K562 (cell line): ENCODE measurements at regions not wholly inside any gene's neighbourhood (a gene's known extent, or its start where the extent isn't known, plus 50 kb on each side); places are given as distances from the start of the nearest gene placed in this dataset.

ENCODE experiments used
- ATAC-seq: fragments of 200-7000 bp; cut with Tn5 transposase; 3 replicates; pipeline ENCODE4 v1.9.1; 2020; ENCODE audit warnings: moderate library complexity
- BruUV-seq: library from RNA; stranded (reverse); fragments of 400-500 nt; replicated peaks from 2 replicates; lab custom pipeline; 2021; lab: Mats Ljungman, UMichigan
- CTCF ChIA-PET: fragments of 300-600 bp; formaldehyde crosslinking; extraction: SDS; loops from one replicate; lab custom pipeline; 2021; ENCODE audit warnings: low intra/inter-chr PET ratio; lab: Yijun Ruan, JAX
- POLR2A ChIA-PET: fragments of 300-600, 350-650 bp; sonication (Branson Sonifier 250); formaldehyde crosslinking; extraction: SDS; loops from one replicate; lab custom pipeline; 2021; ENCODE audit warnings: antibody characterized with exemption, inconsistent platforms; lab: Yijun Ruan, JAX
- DNase-seq, 4 experiments: peaks; one replicate each; pipeline versions ENCODE4 v3.0.0 to v3.0.0-alpha.2; 2011 to 2018; ENCODE audit warnings: low spot score in 3 of 4, mixed read lengths in 3 of 4; ENCODE audit errors: extremely low read depth in 1 of 4
- FAIRE-seq: peaks from 2 replicates; lab custom pipeline; 2011; peaks lifted over from hg19 to GRCh38; lab: Jason Lieb, UNC
- H2AFZ ChIP-seq: 2 replicates; pipeline ENCODE4 v1.6.0; 2011; ENCODE audit warnings: low read depth, low read length, control low read depth, inconsistent platforms
- H3K27ac ChIP-seq: fragments of 200-600 bp; 3 replicates; pipeline ENCODE4 v1.8.0; 2011; ENCODE audit warnings: low read depth, mild to moderate bottlenecking, control low read depth, inconsistent platforms, low read length, moderate library complexity, mixed read lengths; ENCODE audit errors: extremely low read depth
- H3K27me3 ChIP-seq, 2 experiments: fragments of 300-600 bp in 1 of 2; 2 replicates in 1 of 2; 3 replicates in 1 of 2; pipeline versions ENCODE4 v1.6.0 to v1.8.0; 2011; ENCODE audit warnings: inconsistent platforms in 2 of 2, low read length in 2 of 2, mild to moderate bottlenecking in 1 of 2, mixed read lengths in 1 of 2, moderate library complexity in 1 of 2; ENCODE audit not compliant: control insufficient read depth in 2 of 2, insufficient read depth in 2 of 2
- H3K36me3 ChIP-seq: fragments of 300-600 bp; 3 replicates; pipeline ENCODE4 v1.8.0; 2011; ENCODE audit warnings: mild to moderate bottlenecking, low read length, inconsistent platforms; ENCODE audit not compliant: control insufficient read depth, insufficient read depth
- H3K4me1 ChIP-seq, 2 experiments: fragments of 200-600 bp in 1 of 2; replicated peaks in 1 of 2; 2 replicates in 1 of 2; 3 replicates in 1 of 2; pipeline versions ENCODE4 v1.5.1 to v1.8.0; 2011; ENCODE audit warnings: inconsistent platforms in 2 of 2, low read length in 2 of 2, mild to moderate bottlenecking in 1 of 2, mixed read lengths in 1 of 2, moderate library complexity in 1 of 2; ENCODE audit not compliant: control insufficient read depth in 2 of 2, insufficient read depth in 2 of 2
- H3K4me2 ChIP-seq: 2 replicates; pipeline ENCODE4 v1.6.1; 2011; ENCODE audit warnings: low read length, control low read depth, inconsistent platforms, mixed read lengths; ENCODE audit not compliant: insufficient read depth
- H3K4me3 ChIP-seq: fragments of 200-600 bp; sonication (generic), shearing (Covaris generic); 2 replicates; pipeline ENCODE4 v1.5.1; 2016; ENCODE audit warnings: control low read depth, inconsistent platforms
- H3K79me2 ChIP-seq: fragments of 200-600 bp; 3 replicates; pipeline ENCODE4 v1.8.0; 2011; ENCODE audit warnings: low read length, inconsistent platforms; ENCODE audit not compliant: control insufficient read depth, insufficient read depth
- H3K9ac ChIP-seq, 2 experiments: 2 replicates each; pipeline versions ENCODE4 v1.6.0 to v1.6.1; 2011; ENCODE audit warnings: low read depth in 2 of 2, low read length in 2 of 2, control low read depth in 1 of 2, inconsistent platforms in 1 of 2, mild to moderate bottlenecking in 1 of 2, mixed read lengths in 1 of 2; ENCODE audit not compliant: insufficient read depth in 1 of 2
- H3K9me1 ChIP-seq: one replicate; pipeline ENCODE4 v1.6.0; 2011; ENCODE audit warnings: inconsistent platforms, mild to moderate bottlenecking, low read length, moderate library complexity; ENCODE audit not compliant: control insufficient read depth, insufficient read depth
- H3K9me3 ChIP-seq: replicated peaks from 2 replicates; pipeline ENCODE4 v1.5.1; 2011; ENCODE audit warnings: low read depth, low read length, inconsistent platforms; ENCODE audit not compliant: control insufficient read depth, insufficient read depth
- H4K20me1 ChIP-seq: replicated peaks from 2 replicates; pipeline ENCODE4 v1.6.1; 2011; ENCODE audit warnings: low read length, inconsistent platforms, mixed read lengths; ENCODE audit not compliant: control insufficient read depth, insufficient read depth
- KDM2B ChIP-seq: fragments of 250-450 bp; sonication (Bioruptor Pico); IDR thresholded peaks from 2 replicates; pipeline ENCODE4 v1.8.0; 2021; ENCODE audit warnings: mild to moderate bottlenecking, moderate library complexity
- MCM7 ChIP-seq, 2 experiments: fragments of 450-650 bp; IDR thresholded peaks; 2 replicates each; pipeline ENCODE4 v1.6.1; 2016 to 2018
- WGBS: fragments of 100-300 bp; shearing (Covaris generic); methylation state at CpG from one replicate; pipeline ENCODE4 v1.1.6; 2016; ENCODE audit warnings: low coverage, mixed read lengths; ENCODE audit not compliant: insufficient coverage; ENCODE audit errors: missing lambda C conversion rate; 5-methylcytosine and 5-hydroxymethylcytosine counted together
- in situ Hi-C: fragments of 300-500 bp; cut with MboI; formaldehyde crosslinking; loops from 4 replicates; pipeline ENCODE4 v1.15.0; 2018; ENCODE audit warnings: inconsistent platforms, mixed read lengths
- intact Hi-C: fragments of 100-400 bp; cut with micrococcal nuclease; formaldehyde crosslinking; loops from 2 replicates; pipeline ENCODE4 v1.14.2; 2022
- TF ChIP-seq, protein P1 (sequence below): fragments of 250-450 bp; sonication (Bioruptor Pico); IDR thresholded peaks from 2 replicates; pipeline ENCODE4 v1.5.0; 2021; ENCODE audit warnings: mild to moderate bottlenecking, borderline replicate concordance

DNA sequence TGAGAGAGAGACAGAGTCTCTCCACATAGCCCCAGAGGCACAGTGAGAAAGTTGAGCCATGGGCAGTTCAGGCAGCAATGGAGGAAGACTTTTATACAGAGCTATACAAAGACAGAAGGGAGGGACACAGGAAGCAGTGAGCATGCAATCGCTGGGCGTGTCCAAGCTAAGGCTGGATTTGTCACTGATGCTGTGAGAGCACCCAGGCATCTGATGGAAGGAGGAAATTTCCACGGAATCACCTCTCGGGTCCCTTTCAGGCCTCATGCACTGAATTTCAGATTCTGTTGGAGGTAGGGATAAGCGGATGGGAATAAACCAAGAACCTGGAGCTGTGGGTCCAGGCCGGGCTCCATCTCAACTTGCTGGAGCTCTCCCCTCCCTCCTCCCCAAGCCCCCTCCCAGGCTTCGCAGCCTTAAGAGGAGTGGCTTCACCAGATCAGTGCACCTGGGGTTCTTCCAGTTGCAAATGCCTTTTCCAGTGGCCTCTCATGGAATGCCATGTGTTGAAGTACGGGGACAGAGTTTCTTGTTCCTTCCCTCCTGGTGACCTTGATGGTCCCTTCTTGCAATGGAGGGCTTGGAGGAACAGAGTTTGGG, 114.8 kb upstream of the ALDH1B1 start:
- Histone ChIP-seq H3K79me2 (no peaks in the 10 kb centered on the region), H3K9me1 (no peaks in the 10 kb centered on the region), H4K20me1 (peaks cover 3% of the 10 kb centered on the region; the same call in 1 of the 2 replicates), H3K27me3 (peaks cover 14 to 44% of the 10 kb centered on the region in 2 experiments; a peak in 4 of 5 replicates), H3K9me3 (no peaks in the 10 kb centered on the region), H3K4me1 (no peaks in the 10 kb centered on the region), H3K9ac (no peak overlapping the region), H3K36me3 (no peaks in the 10 kb centered on the region), H3K4me3 (no peak overlapping the region), H3K27ac (no peak overlapping the region), H3K4me2 (no peak overlapping the region), H2AFZ (no peak overlapping the region)
- in situ Hi-C loops (no loop called here), intact Hi-C loops (no loop called here)
- DNase-seq (no peak), ATAC-seq (no peak; the same call in 2 of the 3 replicates), FAIRE-seq (no peak)
- POLR2A ChIA-PET = no interaction called here
- CTCF ChIA-PET = no interaction called here
- 0% methylated on average over 8 of the region's 8 CpGs for WGBS
- TF ChIP-seq MCM7 (IDR thresholded peaks at IDR 0.05) (no peak), KDM2B (CRISPR knock-in tag) (no peak)
- TF ChIP-seq, protein P1, sequence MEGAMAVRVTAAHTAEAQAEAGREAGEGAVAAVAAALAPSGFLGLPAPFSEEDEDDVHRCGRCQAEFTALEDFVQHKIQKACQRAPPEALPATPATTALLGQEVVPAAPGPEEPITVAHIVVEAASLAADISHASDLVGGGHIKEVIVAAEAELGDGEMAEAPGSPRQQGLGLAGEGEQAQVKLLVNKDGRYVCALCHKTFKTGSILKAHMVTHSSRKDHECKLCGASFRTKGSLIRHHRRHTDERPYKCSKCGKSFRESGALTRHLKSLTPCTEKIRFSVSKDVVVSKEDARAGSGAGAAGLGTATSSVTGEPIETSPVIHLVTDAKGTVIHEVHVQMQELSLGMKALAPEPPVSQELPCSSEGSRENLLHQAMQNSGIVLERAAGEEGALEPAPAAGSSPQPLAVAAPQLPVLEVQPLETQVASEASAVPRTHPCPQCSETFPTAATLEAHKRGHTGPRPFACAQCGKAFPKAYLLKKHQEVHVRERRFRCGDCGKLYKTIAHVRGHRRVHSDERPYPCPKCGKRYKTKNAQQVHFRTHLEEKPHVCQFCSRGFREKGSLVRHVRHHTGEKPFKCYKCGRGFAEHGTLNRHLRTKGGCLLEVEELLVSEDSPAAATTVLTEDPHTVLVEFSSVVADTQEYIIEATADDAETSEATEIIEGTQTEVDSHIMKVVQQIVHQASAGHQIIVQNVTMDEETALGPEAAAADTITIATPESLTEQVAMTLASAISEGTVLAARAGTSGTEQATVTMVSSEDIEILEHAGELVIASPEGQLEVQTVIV (CRISPR knock-in tag) = no peak
- no TSS peak for BruUV-seq
